Suprapubic skin (tissue), 3 donors: ENCODE measurements at regions not wholly inside any gene's neighbourhood (a gene's known extent, or its start where the extent isn't known, plus 50 kb on each side); places are given as distances from the start of the nearest gene placed in this dataset.

Source experiments
- POLR2A ChIP-seq, 2 donors: fragments of 450-650 bp; IDR thresholded peaks; one replicate each; pipeline ENCODE4 v1.6.1; 2017; ENCODE audit warnings: antibody characterized with exemption in 2 of 2, mild to moderate bottlenecking in 2 of 2, moderate library complexity in 2 of 2
- TF ChIP-seq, protein P1 (sequence below), 2 donors: fragments of 200-600 bp in 1 of 2; fragments of 450-650 bp in 1 of 2; sonication (generic) in 1 of 2; IDR thresholded peaks; one replicate each; pipeline ENCODE4 v1.5.1; 2016 to 2019; ENCODE audit warnings: antibody characterized with exemption in 2 of 2, mild to moderate bottlenecking in 1 of 2, moderate library complexity in 1 of 2

DNA sequence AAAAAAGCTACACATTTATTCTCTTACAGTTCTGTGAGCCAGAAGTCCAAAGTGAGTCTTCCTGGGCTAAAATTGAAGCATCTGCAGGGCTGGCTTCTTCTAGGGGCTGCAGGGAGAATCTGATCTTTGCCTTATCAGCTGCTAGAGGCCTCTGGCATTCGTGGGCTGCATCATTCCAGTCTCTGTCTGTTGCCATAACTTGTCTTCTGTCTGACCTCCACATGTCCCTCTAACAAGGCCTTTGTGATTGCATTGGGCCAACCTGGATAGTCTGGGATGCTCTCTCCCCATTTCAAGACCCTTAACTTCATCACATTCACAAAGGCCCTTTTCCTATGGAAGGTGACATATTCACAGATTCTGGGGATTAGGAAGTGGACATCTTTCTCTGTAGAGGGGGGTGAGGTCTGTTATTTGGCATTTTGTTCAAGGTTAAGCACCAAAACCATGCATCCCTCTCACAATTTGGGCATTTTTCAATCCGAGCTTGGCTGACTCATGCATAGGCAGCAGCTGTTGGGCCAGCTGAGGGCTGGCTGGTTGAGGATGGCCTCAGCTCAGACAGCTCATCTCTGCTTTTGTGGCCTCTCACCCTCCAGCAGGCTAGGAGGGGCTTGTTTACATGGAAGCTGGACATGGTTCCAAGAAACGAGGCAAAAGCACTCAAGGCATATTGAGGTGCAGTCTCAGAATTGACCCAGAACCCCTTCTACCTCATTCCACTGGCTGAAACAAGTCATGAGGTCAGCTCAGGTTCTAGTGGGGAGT, 116.1 kb upstream of the NXT1 start:
- TF ChIP-seq POLR2A (IDR thresholded peaks at IDR 0.05): no peak
- TF ChIP-seq, protein P1, sequence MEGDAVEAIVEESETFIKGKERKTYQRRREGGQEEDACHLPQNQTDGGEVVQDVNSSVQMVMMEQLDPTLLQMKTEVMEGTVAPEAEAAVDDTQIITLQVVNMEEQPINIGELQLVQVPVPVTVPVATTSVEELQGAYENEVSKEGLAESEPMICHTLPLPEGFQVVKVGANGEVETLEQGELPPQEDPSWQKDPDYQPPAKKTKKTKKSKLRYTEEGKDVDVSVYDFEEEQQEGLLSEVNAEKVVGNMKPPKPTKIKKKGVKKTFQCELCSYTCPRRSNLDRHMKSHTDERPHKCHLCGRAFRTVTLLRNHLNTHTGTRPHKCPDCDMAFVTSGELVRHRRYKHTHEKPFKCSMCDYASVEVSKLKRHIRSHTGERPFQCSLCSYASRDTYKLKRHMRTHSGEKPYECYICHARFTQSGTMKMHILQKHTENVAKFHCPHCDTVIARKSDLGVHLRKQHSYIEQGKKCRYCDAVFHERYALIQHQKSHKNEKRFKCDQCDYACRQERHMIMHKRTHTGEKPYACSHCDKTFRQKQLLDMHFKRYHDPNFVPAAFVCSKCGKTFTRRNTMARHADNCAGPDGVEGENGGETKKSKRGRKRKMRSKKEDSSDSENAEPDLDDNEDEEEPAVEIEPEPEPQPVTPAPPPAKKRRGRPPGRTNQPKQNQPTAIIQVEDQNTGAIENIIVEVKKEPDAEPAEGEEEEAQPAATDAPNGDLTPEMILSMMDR (IDR thresholded peaks at IDR 0.05): no peak
